22Rv1 (cell line): ENCODE measurements at regions not wholly inside any gene's neighbourhood (a gene's known extent, or its start where the extent isn't known, plus 50 kb on each side); places are given as distances from the start of the nearest gene placed in this dataset.
"Not testable (repeated sequence)": the region's sequence is repeated elsewhere in the genome, so short reads cannot be mapped to it uniquely, and the experiment has no call there.

ENCODE experiments used
- H3K27ac ChIP-seq: fragments of 450-650 bp; 2 replicates; pipeline ENCODE4 v1.5.1; 2017
- CTCF ChIP-seq: fragments of 450-650 bp; IDR thresholded peaks from 2 replicates; pipeline ENCODE4 v1.5.1; 2017; ENCODE audit warnings: mild to moderate bottlenecking
- ZFX ChIP-seq: fragments of 450-650 bp; IDR thresholded peaks from 2 replicates; pipeline ENCODE4 v1.6.1; 2017; ENCODE audit warnings: antibody characterized with exemption, borderline replicate concordance

- no peak overlapping the region for H3K27ac ChIP-seq
Observed at GRCh38 chr6:15887491-15888461, 224.9 kb upstream of the DTNBP1 start.

GRCh38 chr6:15885624-15886023, 222.8 kb upstream of the DTNBP1 start:
- TF ChIP-seq CTCF (no peak), ZFX (no peak)

More at GRCh38 chr6:15887491-15888461, 224.9 kb upstream of the DTNBP1 start:
- no peak for TF ChIP-seq CTCF
- no peak for TF ChIP-seq ZFX

GRCh38 chr6:15883593-15883992, 220.8 kb upstream of the DTNBP1 start:
- H3K27ac ChIP-seq = not testable (repeated sequence)

More at GRCh38 chr6:15885624-15886023, 222.8 kb upstream of the DTNBP1 start:
- H3K27ac ChIP-seq = no peak overlapping the region

GRCh38 chr6:15882915-15883314, 220.1 kb upstream of the DTNBP1 start:
- TF ChIP-seq ZFX (no peak), CTCF (no peak)
- no peak overlapping the region for H3K27ac ChIP-seq

GRCh38 chr6:15882345-15882744, 219.5 kb upstream of the DTNBP1 start:
- TF ChIP-seq CTCF = no peak
- no peak for TF ChIP-seq ZFX
- H3K27ac ChIP-seq = no peak overlapping the region

GRCh38 chr6:15881150-15881549, 218.3 kb upstream of the DTNBP1 start:
- no peak overlapping the region for H3K27ac ChIP-seq
- TF ChIP-seq ZFX (no peak), CTCF (no peak)

- H3K27ac ChIP-seq = no peak overlapping the region
- TF ChIP-seq ZFX (no peak), CTCF (no peak)
Observed at GRCh38 chr6:15880262-15880973, 217.6 kb upstream of the DTNBP1 start.
